ENCODE measurements at regions not wholly inside any gene's neighbourhood (a gene's known extent, or its start where the extent isn't known, plus 50 kb on each side); places are given as distances from the start of the nearest gene placed in this dataset.

DNA sequence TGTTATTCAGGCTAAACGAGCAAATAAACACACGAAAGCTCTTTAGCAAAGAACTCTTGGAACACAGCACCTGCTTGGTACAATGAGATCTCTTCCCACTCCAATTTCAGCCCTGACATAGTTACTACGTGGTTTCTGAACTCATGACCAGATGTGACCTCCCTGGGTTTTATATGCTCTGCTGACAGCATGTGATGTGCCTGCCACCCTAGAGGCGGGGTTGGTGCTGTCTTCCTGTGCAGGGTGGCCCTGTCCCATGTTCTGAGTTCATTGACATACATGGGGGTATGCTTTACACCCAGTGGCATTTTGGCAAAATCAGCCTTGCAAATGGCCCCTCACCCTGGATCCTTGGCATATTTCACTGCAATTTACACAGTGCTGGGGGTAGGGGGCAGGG is 475.3 kb upstream of the ZFHX3 start:
- TF ChIP-seq CTCF (IDR thresholded peaks at IDR 0.05; ENCODE audit: low read length) (no peak), EZH2 (IDR thresholded peaks at IDR 0.05; ENCODE audit: borderline replicate concordance, low read length) (no peak)
